ENCODE measurements at regions not wholly inside any gene's neighbourhood (a gene's known extent, or its start where the extent isn't known, plus 50 kb on each side); places are given as distances from the start of the nearest gene placed in this dataset.

GRCh38 chr7:109322833-109323232, 753.2 kb downstream of the DNAJB9 start:
- no peak for TF ChIP-seq CTCF (IDR thresholded peaks at IDR 0.05; ENCODE audit: insufficient read depth, low read length, poor library complexity, severe bottlenecking)
- no peak for DNase-seq (ENCODE audit: extremely low read depth, insufficient read length)
- no peaks in the 10 kb centered on the region for H3K36me3 ChIP-seq (ENCODE audit: control insufficient read depth, insufficient read depth, low read length)

GRCh38 chr7:109331423-109331822, 761.7 kb downstream of the DNAJB9 start:
- Histone ChIP-seq H3K27me3 (replicated peaks; ENCODE audit: control insufficient read depth, insufficient read depth, low read length) (no peaks in the 10 kb centered on the region), H3K36me3 (ENCODE audit: control insufficient read depth, insufficient read depth, low read length) (no peaks in the 10 kb centered on the region), H3K4me3 (replicated peaks; ENCODE audit: low read depth, low read length) (no peak overlapping the region)
- no peak for DNase-seq (ENCODE audit: extremely low read depth, insufficient read length)
- TF ChIP-seq CTCF (IDR thresholded peaks at IDR 0.05; ENCODE audit: insufficient read depth, low read length, poor library complexity, severe bottlenecking): no peak

More at GRCh38 chr7:109322833-109323232, 753.2 kb downstream of the DNAJB9 start:
- H3K27me3 ChIP-seq (replicated peaks; ENCODE audit: control insufficient read depth, insufficient read depth, low read length): no peaks in the 10 kb centered on the region
- H3K4me3 ChIP-seq (replicated peaks; ENCODE audit: low read depth, low read length): no peak overlapping the region

GRCh38 chr7:109335951-109336350, 766.3 kb downstream of the DNAJB9 start:
- no peaks in the 10 kb centered on the region for H3K27me3 ChIP-seq (replicated peaks; ENCODE audit: control insufficient read depth, insufficient read depth, low read length)
- DNase-seq (ENCODE audit: extremely low read depth, insufficient read length): no peak

GRCh38 chr7:109336531-109336930, 766.9 kb downstream of the DNAJB9 start:
- TF ChIP-seq CTCF (IDR thresholded peaks at IDR 0.05; ENCODE audit: insufficient read depth, low read length, poor library complexity, severe bottlenecking): no peak
- no peaks in the 10 kb centered on the region for H3K36me3 ChIP-seq (ENCODE audit: control insufficient read depth, insufficient read depth, low read length)
- no peak overlapping the region for H3K4me3 ChIP-seq (replicated peaks; ENCODE audit: low read depth, low read length)
- H3K27me3 ChIP-seq (replicated peaks; ENCODE audit: control insufficient read depth, insufficient read depth, low read length): no peaks in the 10 kb centered on the region
- DNase-seq (ENCODE audit: extremely low read depth, insufficient read length): no peak

More at GRCh38 chr7:109335951-109336350, 766.3 kb downstream of the DNAJB9 start:
- no peaks in the 10 kb centered on the region for H3K36me3 ChIP-seq (ENCODE audit: control insufficient read depth, insufficient read depth, low read length)
- no peak for TF ChIP-seq CTCF (IDR thresholded peaks at IDR 0.05; ENCODE audit: insufficient read depth, low read length, poor library complexity, severe bottlenecking)
- no peak overlapping the region for H3K4me3 ChIP-seq (replicated peaks; ENCODE audit: low read depth, low read length)

- no peak for DNase-seq (ENCODE audit: extremely low read depth, insufficient read length)
- no peak for TF ChIP-seq CTCF (IDR thresholded peaks at IDR 0.05; ENCODE audit: insufficient read depth, low read length, poor library complexity, severe bottlenecking)
- no peak overlapping the region for H3K4me3 ChIP-seq (replicated peaks; ENCODE audit: low read depth, low read length)
- H3K27me3 ChIP-seq (replicated peaks; ENCODE audit: control insufficient read depth, insufficient read depth, low read length): no peaks in the 10 kb centered on the region
- no peaks in the 10 kb centered on the region for H3K36me3 ChIP-seq (ENCODE audit: control insufficient read depth, insufficient read depth, low read length)
These were observed 774.0 kb downstream of the DNAJB9 start for GRCh38 chr7:109343678-109344077.

GRCh38 chr7:109351493-109351892, 781.8 kb downstream of the DNAJB9 start:
- Histone ChIP-seq H3K36me3 (ENCODE audit: control insufficient read depth, insufficient read depth, low read length) (no peaks in the 10 kb centered on the region), H3K4me3 (replicated peaks; ENCODE audit: low read depth, low read length) (no peak overlapping the region), H3K27me3 (replicated peaks; ENCODE audit: control insufficient read depth, insufficient read depth, low read length) (no peaks in the 10 kb centered on the region)
- DNase-seq (ENCODE audit: extremely low read depth, insufficient read length): no peak
- no peak for TF ChIP-seq CTCF (IDR thresholded peaks at IDR 0.05; ENCODE audit: insufficient read depth, low read length, poor library complexity, severe bottlenecking)
